IPS-NIHi7 (cell line): ENCODE measurements at regions not wholly inside any gene's neighbourhood (a gene's known extent, or its start where the extent isn't known, plus 50 kb on each side); places are given as distances from the start of the nearest gene placed in this dataset.

Experiments
- DNase-seq: peaks from one replicate; pipeline ENCODE4 v3.0.0; 2012; ENCODE audit warnings: mixed read lengths; ENCODE audit errors: extremely low spot score

DNA sequence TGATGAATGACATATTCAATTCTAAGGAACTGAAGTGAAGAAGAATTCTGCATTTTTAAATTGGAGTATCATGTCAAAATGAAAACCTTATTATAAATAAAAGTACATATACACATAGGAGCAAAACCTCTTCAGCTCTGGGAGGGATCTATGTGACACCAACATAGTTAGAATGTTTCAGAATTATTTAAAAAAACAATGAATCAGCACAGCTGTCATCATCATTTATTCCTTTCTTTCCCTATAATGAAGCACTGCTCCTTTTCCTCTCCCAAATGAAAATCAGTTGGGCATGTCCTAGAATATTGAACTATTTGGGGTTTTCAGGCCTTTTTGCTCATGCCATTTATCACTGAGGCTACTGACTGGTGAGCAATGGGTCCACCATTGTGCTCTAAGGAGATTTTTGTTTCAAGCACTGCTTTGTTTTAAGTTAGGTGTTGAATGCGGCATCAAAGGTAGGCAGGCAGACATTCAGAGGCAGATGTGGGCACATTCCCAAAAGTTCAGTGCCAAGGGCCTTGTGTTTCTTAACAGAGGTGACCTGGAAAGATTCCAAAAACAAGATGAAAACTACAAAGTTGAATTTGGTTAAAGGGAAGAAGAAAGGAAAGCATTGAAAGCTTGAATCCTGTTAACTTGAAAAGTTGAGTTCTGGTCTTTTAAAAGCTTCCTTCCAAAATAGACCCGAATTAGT lies 126.4 kb upstream of the ADAMTSL1 start:
- no peak for DNase-seq

GRCh38 chr9:18348083-18348475 lies 125.9 kb upstream of the ADAMTSL1 start:
- DNase-seq: no peak

DNA sequence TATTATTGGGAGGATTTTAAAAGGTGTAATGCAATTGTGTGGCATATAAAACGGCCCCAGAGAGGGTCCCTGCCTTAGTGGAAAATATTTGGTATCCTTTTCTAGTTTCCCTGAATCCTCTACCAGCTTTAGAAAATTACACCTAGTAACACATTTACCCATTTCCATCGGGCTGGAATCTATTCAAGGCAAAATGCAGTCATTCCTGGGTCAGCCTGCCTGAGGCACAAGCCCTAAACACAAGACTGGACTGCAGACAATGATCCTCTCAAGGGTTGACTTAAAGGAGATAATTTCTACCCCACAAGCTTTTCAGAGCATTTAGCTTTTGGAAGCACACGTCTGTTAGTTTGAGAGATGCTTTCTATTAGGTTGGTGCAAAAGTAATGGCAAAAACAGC lies 124.4 kb upstream of the ADAMTSL1 start:
- DNase-seq: no peak

- no peak for DNase-seq
These were observed 123.9 kb upstream of the ADAMTSL1 start for GRCh38 chr9:18350036-18350435.

DNA sequence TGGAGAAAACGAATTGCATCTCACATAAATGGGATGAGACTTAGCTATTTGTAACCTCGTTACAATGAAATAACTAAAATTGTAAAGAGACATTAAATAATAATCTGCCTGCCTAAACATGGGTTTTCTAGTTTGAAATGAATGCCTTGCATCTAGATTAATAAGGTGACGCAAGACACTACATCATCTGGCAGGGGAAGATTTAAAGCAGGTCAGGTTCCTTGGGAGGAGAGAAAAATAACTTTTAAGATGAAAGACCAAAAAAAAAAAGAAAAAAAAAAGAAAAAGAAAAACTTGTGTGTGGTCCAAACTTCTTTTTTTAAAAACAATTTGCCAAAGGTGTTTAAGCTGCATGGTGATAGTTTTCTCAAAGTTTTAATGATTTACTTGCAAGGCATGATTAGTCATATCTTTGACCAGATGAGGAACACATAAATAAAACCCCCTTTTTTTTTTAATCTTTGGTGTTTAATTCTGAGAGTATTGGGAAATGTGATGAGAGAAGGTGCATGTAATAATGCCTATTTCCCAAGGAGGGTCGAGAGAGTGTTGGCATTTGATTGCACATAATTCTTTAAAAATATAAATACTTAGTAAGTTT lies 122.9 kb upstream of the ADAMTSL1 start:
- no peak for DNase-seq

DNA sequence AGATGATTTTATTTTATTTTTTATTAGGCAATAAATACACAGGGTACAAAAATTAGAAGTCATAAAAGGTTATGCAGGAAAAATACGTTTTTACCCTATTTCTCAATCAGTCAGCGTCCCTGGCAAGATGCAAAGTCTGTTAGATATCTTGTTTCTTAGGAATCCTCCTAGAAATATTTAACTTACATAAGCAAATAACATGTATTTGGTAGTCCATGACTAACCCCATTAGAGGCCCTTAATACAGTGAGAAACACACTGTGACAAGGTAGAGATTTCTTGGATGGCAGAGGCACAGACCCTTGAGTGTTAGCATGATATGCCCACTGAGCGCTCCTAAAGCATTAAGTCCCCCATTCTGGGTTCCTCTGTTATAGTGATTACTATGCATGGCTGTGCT lies 121.2 kb upstream of the ADAMTSL1 start:
- no peak for DNase-seq

- no peak for DNase-seq
These were observed 120.5 kb upstream of the ADAMTSL1 start for GRCh38 chr9:18353473-18353872.

- no peak for DNase-seq
These were observed 116.6 kb upstream of the ADAMTSL1 start for GRCh38 chr9:18357321-18357720.

DNA sequence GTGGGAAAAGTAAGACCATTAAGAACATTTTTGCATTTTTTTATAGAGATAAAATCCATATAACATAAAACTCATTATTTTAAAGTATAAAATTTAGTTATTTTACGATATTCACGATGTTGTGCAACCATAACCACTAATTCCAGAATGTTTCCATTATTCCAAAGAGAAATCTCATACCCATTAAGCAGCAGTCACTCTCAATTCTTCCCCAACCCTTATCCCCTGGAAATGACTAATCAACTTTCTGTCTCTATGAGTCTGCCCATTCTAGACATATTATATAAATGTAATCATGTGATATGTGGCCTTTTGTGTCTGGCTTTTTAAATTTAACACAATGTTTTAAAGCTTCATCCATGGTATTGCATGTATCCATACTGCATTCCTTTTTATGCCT lies 115.6 kb upstream of the ADAMTSL1 start:
- no peak for DNase-seq

DNA sequence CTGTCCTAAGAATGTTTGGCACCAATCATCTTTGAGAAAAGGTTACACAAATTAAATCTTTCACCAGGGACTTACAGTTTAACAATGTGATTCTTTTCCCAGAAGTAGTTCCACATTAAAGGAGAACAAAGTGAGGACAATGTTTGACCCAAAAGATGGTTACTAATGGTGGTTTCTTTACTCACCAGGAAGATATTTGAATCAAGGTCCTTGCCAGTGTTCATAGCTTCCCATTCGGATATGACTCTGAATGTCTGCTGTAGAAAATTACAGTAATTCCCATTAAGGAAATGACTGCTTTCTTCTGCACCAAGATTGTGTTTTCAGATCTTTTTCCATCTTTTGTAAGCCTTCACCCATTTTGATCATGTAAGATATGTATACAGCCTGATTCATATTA lies 114.6 kb upstream of the ADAMTSL1 start:
- no peak for DNase-seq

DNA sequence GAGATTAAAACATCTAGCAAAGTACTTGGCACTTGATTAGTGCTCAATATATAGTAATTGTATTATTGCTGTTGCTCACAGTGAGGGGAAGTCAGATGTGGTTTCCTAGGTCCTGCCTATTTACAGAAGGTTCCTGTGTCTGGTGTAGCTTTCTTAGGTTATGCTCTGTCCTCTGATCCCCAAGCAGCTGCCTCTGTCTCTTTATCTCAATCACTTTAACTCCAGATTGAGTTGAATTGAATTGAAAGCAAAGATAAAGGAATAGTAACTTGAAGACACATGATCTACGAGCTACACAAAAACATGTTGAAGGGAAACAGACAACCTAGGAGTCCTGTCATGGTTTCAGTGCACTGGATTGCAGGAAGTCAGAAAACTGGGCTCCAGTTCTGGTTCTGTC lies 113.9 kb upstream of the ADAMTSL1 start:
- DNase-seq: no peak

- no peak for DNase-seq
These were observed 112.3 kb upstream of the ADAMTSL1 start for GRCh38 chr9:18361646-18362045.

- no peak for DNase-seq
These were observed 111.8 kb upstream of the ADAMTSL1 start for GRCh38 chr9:18362166-18362565.

GRCh38 chr9:18362901-18363685 lies 110.9 kb upstream of the ADAMTSL1 start:
- DNase-seq: no peak

DNA sequence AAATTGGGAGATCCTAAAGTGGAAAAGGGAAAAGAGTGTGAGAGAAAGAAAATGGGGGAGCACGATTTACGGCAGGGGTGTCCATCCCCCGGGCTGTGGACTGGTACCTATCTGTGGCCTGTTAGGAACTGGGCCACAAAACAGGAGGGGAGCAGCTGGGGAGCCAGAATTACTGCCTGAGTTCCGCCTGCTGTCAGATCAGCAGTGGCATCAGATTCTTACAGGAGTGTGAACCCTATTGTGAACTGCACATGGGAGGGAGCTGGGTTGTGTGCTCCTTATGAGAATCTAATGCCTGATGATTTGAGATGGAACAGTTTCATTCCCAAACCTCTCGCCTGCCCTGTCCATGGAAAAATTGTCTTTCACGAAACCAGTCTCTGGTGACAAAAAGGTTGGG lies 108.3 kb upstream of the ADAMTSL1 start:
- no peak for DNase-seq

DNA sequence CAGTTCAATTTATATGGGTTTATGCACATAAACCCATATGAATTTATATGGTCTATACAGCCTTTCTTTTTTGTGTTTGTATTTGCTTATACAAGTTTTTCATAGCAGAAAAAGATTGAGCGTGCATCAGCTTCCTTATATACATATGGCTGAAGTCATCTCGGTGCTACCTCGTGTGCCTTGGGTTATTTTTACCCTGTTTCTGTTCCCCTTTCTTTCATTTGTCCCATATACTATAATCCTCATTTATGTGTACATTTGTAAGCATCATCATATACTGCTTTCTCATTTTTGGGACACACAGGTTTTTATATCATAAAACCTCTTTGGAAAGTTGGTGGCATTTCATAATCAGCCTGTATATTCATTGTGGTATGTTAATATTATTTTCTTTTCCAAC lies 107.8 kb upstream of the ADAMTSL1 start:
- no peak for DNase-seq

GRCh38 chr9:18368206-18368605 lies 105.7 kb upstream of the ADAMTSL1 start:
- DNase-seq: no peak

- no peak for DNase-seq
These were observed 102.8 kb upstream of the ADAMTSL1 start for GRCh38 chr9:18371141-18371540.

- DNase-seq: no peak
These were observed 102.3 kb upstream of the ADAMTSL1 start for GRCh38 chr9:18371621-18372020.

- DNase-seq: peak; percentile 15
These were observed 94.7 kb upstream of the ADAMTSL1 start for GRCh38 chr9:18379073-18379811.

- no peak for DNase-seq
These were observed 91.7 kb upstream of the ADAMTSL1 start for GRCh38 chr9:18382243-18382642.

DNA sequence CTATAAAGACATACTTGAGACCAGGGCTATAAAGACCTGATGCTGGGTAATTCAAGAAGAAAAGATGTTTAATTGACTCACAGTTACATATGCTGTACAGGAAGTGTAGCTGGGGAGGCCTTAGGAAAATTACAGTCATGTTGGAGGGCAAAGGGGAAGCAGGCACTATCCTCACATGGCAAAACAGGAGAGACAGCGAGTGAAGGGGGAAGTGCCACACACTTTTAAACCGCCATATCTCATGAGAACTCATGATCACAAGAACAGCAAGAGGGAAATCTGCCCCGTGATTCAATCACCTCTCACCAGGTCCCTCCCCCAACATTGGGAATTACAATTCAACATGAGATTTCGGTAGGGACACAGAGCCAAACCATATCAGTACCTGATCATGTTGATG lies 89.9 kb upstream of the ADAMTSL1 start:
- DNase-seq: no peak
